A673 (cell line): ENCODE measurements at regions not wholly inside any gene's neighbourhood (a gene's known extent, or its start where the extent isn't known, plus 50 kb on each side); places are given as distances from the start of the nearest gene placed in this dataset.

ENCODE experiments used
- BruUV-seq: library from RNA; stranded (reverse); fragments of 400-500 nt; replicated peaks from 2 replicates; lab custom pipeline; 2021; lab: Mats Ljungman, UMichigan
- CTCF ChIA-PET: fragments of 300-600 bp; sonication (Branson Sonifier 250); formaldehyde crosslinking; loops from one replicate; lab custom pipeline; 2022; ENCODE audit warnings: antibody characterized with exemption; lab: Charles Lee
- POLR2A ChIA-PET: fragments of 300-600 bp; sonication (Branson Sonifier 250); formaldehyde crosslinking; loops from one replicate; lab custom pipeline; 2022; ENCODE audit warnings: antibody characterized with exemption; ENCODE audit not compliant: low non-redundant PET; lab: Charles Lee
- DNase-seq: peaks from one replicate; pipeline ENCODE4 v3.0.0-alpha.2; 2015; ENCODE audit warnings: low spot score
- H3K27ac ChIP-seq: fragments of 200-600 bp; sonication (generic); 2 replicates; pipeline ENCODE4 v1.5.1; 2016; ENCODE audit warnings: mixed run types, low read depth, mild to moderate bottlenecking, mixed read lengths, antibody characterized with exemption, low read length; ENCODE audit not compliant: poor library complexity, severe bottlenecking
- H3K27me3 ChIP-seq: fragments of 200-600 bp; sonication (generic); replicated peaks from 2 replicates; pipeline ENCODE4 v1.6.1; 2017; ENCODE audit warnings: mixed run types, low read depth, mild to moderate bottlenecking, mixed read lengths, antibody characterized with exemption, low read length; ENCODE audit not compliant: insufficient read depth, poor library complexity
- H3K36me3 ChIP-seq: fragments of 200-600 bp; sonication (generic); 2 replicates; pipeline ENCODE4 v1.6.1; 2016; ENCODE audit warnings: mixed run types, mild to moderate bottlenecking, mixed read lengths, antibody characterized with exemption, low read length; ENCODE audit not compliant: insufficient read depth, poor library complexity, severe bottlenecking
- H3K4me1 ChIP-seq: fragments of 200-600 bp; sonication (generic); 2 replicates; pipeline ENCODE4 v1.6.1; 2017; ENCODE audit warnings: mixed run types, mild to moderate bottlenecking, mixed read lengths, antibody characterized with exemption, low read length; ENCODE audit not compliant: insufficient read depth, poor library complexity, severe bottlenecking
- H3K4me3 ChIP-seq: fragments of 200-600 bp; sonication (generic); 2 replicates; pipeline ENCODE4 v1.5.1; 2016; ENCODE audit warnings: low read depth, mixed run types, mild to moderate bottlenecking, mixed read lengths, low read length; ENCODE audit not compliant: poor library complexity, severe bottlenecking
- H3K9me3 ChIP-seq: fragments of 200-600 bp; sonication (generic); 2 replicates; pipeline ENCODE4 v1.6.1; 2016; ENCODE audit warnings: mixed run types, low read depth, mild to moderate bottlenecking, mixed read lengths, antibody characterized with exemption, low read length; ENCODE audit not compliant: poor library complexity, severe bottlenecking
- CTCF ChIP-seq: fragments of 300-800, 200-600 bp; sonication (generic); conservative IDR thresholded peaks from 2 replicates; pipeline ENCODE4 v1.5.1; 2017; ENCODE audit warnings: low read depth, mild to moderate bottlenecking, antibody characterized with exemption, low read length, moderate library complexity, mixed read lengths
- EZH2 ChIP-seq: fragments of 200-600 bp; sonication (generic); IDR thresholded peaks from 2 replicates; pipeline ENCODE4 v1.6.1; 2017; ENCODE audit warnings: borderline replicate concordance, low read depth, mild to moderate bottlenecking, mixed read lengths, antibody characterized with exemption, low read length; ENCODE audit not compliant: poor library complexity, severe bottlenecking
- intact Hi-C: fragments of 100-400 bp; cut with micrococcal nuclease; formaldehyde crosslinking; loops from one replicate; pipeline ENCODE4 v1.10.0; 2022; ENCODE audit not compliant: unreplicated experiment

DNA sequence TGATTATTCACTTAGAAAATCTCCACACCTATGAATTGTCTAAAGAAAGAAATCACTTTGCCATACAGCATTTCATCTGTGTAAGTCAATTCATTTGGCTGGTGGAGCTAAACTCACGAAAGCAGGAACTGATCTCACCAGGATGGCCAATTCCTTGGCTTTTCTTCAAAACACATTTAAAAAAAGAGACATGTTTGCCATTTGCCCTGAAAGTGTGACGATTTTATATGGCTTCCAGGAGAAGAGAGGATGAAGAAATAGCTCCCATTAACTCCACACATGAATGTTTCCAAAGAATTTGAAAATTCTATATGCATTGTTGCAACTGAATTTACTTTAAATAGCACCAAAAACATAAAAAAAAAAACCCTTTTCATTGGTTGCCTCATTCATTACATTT is 334.7 kb downstream of the DMRT2 start:
- POLR2A ChIA-PET: no interaction called here
- Histone ChIP-seq H3K27ac (no peak overlapping the region), H3K36me3 (no peaks in the 10 kb centered on the region), H3K27me3 (no peaks in the 10 kb centered on the region), H3K4me1 (no peaks in the 10 kb centered on the region), H3K9me3 (no peaks in the 10 kb centered on the region), H3K4me3 (no peak overlapping the region)
- TF ChIP-seq EZH2: no peak
- TF ChIP-seq CTCF: no peak
- no TSS peak for BruUV-seq
- intact Hi-C loops: no loop called here
- CTCF ChIA-PET: no interaction called here
- DNase-seq: no peak

GRCh38 chr9:1386420-1386819 is 336.3 kb downstream of the DMRT2 start:
- Histone ChIP-seq H3K27ac (no peak overlapping the region), H3K27me3 (no peaks in the 10 kb centered on the region), H3K9me3 (no peaks in the 10 kb centered on the region), H3K4me1 (no peaks in the 10 kb centered on the region), H3K36me3 (no peaks in the 10 kb centered on the region), H3K4me3 (no peak overlapping the region)
- no TSS peak for BruUV-seq
- ChIA-PET CTCF (no interaction called here), POLR2A (no interaction called here)
- TF ChIP-seq EZH2 (no peak), CTCF (no peak)
- no peak for DNase-seq
- intact Hi-C loops: no loop called here

- H3K36me3 ChIP-seq: no peaks in the 10 kb centered on the region
- no peaks in the 10 kb centered on the region for H3K27me3 ChIP-seq
- ChIA-PET CTCF (no interaction called here), POLR2A (no interaction called here)
- BruUV-seq: no TSS peak
- no peaks in the 10 kb centered on the region for H3K4me1 ChIP-seq
- no peak overlapping the region for H3K27ac ChIP-seq
- no peak for DNase-seq
- no peak overlapping the region for H3K4me3 ChIP-seq
- TF ChIP-seq EZH2: no peak
- no peak for TF ChIP-seq CTCF
- intact Hi-C loops: no loop called here
- H3K9me3 ChIP-seq: no peaks in the 10 kb centered on the region
Observed at GRCh38 chr9:1388216-1388615, 338.1 kb downstream of the DMRT2 start.
